ENCODE measurements at regions not wholly inside any gene's neighbourhood (a gene's known extent, or its start where the extent isn't known, plus 50 kb on each side); places are given as distances from the start of the nearest gene placed in this dataset.

DNA sequence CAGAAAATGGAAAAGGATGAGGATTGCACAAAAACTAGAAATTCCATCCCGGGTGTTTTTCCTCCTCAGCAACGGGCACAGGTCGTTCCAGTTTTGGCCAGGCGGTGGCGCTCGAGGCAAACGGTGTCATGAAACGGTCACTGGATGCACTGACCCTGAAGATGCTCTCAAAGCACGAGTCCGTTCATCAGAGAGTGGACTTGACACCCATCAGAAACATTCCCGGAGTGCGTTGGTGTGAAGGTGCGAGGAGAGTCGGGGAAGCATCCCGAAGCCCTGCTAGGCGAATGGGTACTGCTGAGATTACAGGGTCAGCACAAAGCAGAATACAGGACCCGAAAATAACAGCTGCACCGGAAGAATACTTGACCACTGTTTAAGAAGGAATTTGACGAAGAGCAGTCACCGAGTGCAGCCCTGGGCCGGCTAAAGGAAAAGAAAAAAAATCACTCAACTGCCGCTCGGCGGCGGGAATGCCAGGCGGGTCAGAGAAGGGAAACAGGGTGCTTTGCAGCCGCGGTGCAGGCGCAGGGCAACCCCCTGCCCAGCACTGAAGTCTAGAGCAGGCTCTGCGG, 71.7 kb upstream of the ETS2 start:
- peaks cover 8 to 23% (median 21%) of the 10 kb centered on the region in 4 donors for H3K4me1 ChIP-seq
- TF ChIP-seq POLR2A (IDR thresholded peaks at IDR 0.05) (no peak), POLR2AphosphoS5 (IDR thresholded peaks at IDR 0.05) (peak in 2 of 3 donors; percentile 53 to 69)
- TF ChIP-seq, protein P1, sequence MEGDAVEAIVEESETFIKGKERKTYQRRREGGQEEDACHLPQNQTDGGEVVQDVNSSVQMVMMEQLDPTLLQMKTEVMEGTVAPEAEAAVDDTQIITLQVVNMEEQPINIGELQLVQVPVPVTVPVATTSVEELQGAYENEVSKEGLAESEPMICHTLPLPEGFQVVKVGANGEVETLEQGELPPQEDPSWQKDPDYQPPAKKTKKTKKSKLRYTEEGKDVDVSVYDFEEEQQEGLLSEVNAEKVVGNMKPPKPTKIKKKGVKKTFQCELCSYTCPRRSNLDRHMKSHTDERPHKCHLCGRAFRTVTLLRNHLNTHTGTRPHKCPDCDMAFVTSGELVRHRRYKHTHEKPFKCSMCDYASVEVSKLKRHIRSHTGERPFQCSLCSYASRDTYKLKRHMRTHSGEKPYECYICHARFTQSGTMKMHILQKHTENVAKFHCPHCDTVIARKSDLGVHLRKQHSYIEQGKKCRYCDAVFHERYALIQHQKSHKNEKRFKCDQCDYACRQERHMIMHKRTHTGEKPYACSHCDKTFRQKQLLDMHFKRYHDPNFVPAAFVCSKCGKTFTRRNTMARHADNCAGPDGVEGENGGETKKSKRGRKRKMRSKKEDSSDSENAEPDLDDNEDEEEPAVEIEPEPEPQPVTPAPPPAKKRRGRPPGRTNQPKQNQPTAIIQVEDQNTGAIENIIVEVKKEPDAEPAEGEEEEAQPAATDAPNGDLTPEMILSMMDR (IDR thresholded peaks at IDR 0.05), result peak; percentile 92 to 98 (median 96)
- DNase-seq, result peak; percentile 93
- H3K36me3 ChIP-seq, result no peaks in the 10 kb centered on the region
- intact Hi-C loops (cut with DNase I; ENCODE audit: low total_unique reads), result loop anchor here (2.0 to 5.0 kb wide), 2 partner anchors 73 to 405 kb away; partner anchors contain the start of gene ETS2
- no peaks in the 10 kb centered on the region for H3K9me3 ChIP-seq
- H3K27me3 ChIP-seq, result no peaks in the 10 kb centered on the region
- H3K4me3 ChIP-seq, result peak overlapping the region in 3 of 4 donors; percentile 3 to 41 (median 20)
- WGBS, 2 donors (ENCODE audit: low coverage in 1 of 2), result 1 to 6% methylated on average over 6 to 30 of the region's 30 CpGs
- H3K27ac ChIP-seq, result peak overlapping the region; percentile 72 to 86 (median 84)
- in situ Hi-C loops (cut with MboI; ENCODE audit: low pct_ligation_motif_present in 1 of 4, low pct_unique_long_range_greater_than_20kb in 1 of 4, low sequenced_read_pairs in 3 of 4), result loop anchor here in 3 of 4 donors (5.0 to 10.0 kb wide), 4 partner anchors 61 to 411 kb away; no protein-coding TSS in a partner anchor

DNA sequence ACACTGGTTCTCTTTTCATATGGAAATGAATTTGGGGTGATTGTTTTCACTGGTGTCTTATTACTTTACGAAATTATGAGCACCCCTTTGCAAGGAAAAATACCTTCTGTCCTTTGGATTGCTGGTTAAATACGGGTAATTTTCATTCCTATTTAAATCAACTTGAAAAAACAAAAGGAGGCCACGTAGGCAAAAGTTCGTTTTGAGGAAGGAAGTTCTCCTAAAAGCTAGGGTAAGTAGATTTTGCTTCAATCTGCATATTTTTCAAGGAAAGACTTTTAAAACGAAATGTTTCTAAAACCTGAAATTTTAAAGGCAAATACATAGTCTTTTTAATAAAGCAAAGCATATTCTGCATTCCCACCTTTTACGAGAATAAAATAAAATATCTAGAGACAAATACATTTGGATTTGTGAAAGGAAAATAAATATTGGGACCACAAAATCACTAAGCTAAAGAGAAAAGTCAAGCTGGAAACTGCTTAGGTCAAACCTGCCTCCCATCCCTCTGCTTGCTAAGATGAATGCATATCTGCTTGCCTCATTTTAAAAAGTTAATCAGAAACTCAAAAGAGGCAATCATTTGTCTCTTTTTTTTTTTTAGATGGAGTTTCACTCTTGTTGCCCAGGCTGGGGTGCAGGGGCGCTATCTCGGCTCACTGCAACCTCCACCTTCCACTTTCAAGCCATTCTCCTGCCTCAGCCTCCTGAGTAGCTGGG, 70.9 kb upstream of the ETS2 start:
- Histone ChIP-seq H3K4me1 (peaks cover 8 to 26% (median 22%) of the 10 kb centered on the region in 4 donors), H3K27me3 (no peaks in the 10 kb centered on the region), H3K9me3 (no peaks in the 10 kb centered on the region), H3K36me3 (no peaks in the 10 kb centered on the region), H3K27ac (peak overlapping the region; percentile 72 to 86 (median 84)), H3K4me3 (peak overlapping the region in 2 of 4 donors; percentile 20 to 41)
- intact Hi-C loops (cut with DNase I; ENCODE audit: low total_unique reads) (loop anchor here (5.0 kb wide), 1 partner anchor 72 kb away; the partner anchor contains the start of gene ETS2), in situ Hi-C loops (cut with MboI; ENCODE audit: low pct_ligation_motif_present in 1 of 4, low pct_unique_long_range_greater_than_20kb in 1 of 4, low sequenced_read_pairs in 3 of 4) (loop anchor here (5.0 to 10.0 kb wide), 4 partner anchors 60 to 410 kb away; no protein-coding TSS in a partner anchor)
- WGBS, 2 donors (ENCODE audit: low coverage in 1 of 2), result 27 to 30% methylated on average over 8 of the region's 8 CpGs
- no peak for DNase-seq
- TF ChIP-seq EP300 (IDR thresholded peaks at IDR 0.05; ENCODE audit: low read depth), result no peak
- TF ChIP-seq, protein P1 (IDR thresholded peaks at IDR 0.05), result no peak
- TF ChIP-seq POLR2AphosphoS5 (IDR thresholded peaks at IDR 0.05), result no peak
- TF ChIP-seq POLR2A (IDR thresholded peaks at IDR 0.05), result no peak

DNA sequence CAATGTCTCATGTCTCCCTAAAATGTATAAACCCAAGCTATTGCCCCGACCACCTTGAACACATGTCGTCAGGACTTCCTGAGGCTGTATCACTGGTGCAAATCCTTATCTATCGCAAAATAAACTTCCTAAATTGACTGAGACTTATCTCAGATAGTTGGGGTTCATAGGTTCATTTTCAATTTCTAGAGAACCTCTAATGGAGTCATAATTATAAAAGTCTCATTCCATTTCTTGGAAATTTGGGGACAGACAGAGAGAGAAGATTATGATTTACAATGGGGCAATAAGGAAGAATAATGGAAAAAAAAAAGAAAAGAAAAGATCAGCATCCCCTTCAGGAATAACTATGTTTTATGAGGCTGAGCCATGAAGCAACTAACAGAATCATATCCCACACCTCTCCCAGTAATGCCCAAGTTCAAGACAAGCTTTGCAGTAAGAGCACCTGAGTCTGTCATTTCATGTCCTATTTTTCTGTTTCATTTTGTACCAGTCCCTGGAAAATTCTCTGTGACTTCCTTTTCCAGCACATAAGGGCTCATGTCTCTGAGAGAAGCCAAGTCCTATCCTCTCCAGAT, 70.0 kb upstream of the ETS2 start:
- intact Hi-C loops (cut with DNase I; ENCODE audit: low total_unique reads), result no loop called here
- 51 to 57% methylated on average over 1 to 3 of the region's 3 CpGs for WGBS, 2 donors (ENCODE audit: low coverage in 1 of 2)
- Histone ChIP-seq H3K9me3 (no peaks in the 10 kb centered on the region), H3K27ac (peak overlapping the region; percentile 72 to 86 (median 84)), H3K4me3 (no peak overlapping the region), H3K36me3 (no peaks in the 10 kb centered on the region), H3K27me3 (no peaks in the 10 kb centered on the region), H3K4me1 (peaks cover 8 to 30% (median 24%) of the 10 kb centered on the region in 4 donors)
- in situ Hi-C loops (cut with MboI; ENCODE audit: low pct_ligation_motif_present in 1 of 4, low pct_unique_long_range_greater_than_20kb in 1 of 4, low sequenced_read_pairs in 3 of 4), result loop anchor here in 2 of 4 donors (5.0 to 10.0 kb wide), 3 partner anchors 59 to 409 kb away; no protein-coding TSS in a partner anchor
- TF ChIP-seq POLR2AphosphoS5 (IDR thresholded peaks at IDR 0.05) (no peak), POLR2A (IDR thresholded peaks at IDR 0.05) (no peak), EP300 (IDR thresholded peaks at IDR 0.05; ENCODE audit: low read depth) (no peak)
- TF ChIP-seq, protein P1 (IDR thresholded peaks at IDR 0.05), result no peak
- DNase-seq, result no peak

DNA sequence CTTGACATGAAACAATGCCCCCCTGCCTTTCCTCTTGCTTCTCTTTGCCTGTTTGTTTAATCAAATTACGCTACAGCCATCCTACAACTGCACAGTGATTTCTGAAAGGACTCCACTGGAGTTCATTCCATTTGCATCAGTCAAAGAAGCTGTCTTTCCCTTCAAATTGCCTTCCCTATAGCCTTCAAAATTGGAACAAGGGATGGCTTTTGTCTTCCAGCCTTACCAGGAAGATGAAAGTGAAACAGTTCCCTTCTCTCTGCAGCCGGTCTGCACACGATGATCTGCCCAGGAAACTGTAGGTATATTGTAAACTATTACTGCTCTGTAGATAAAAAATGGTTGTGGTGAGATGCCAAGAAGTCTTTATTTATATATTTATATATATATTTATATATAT, 65.6 kb upstream of the ETS2 start:
- Histone ChIP-seq H3K27ac (peak overlapping the region; percentile 38 to 63 (median 46)), H3K9me3 (no peaks in the 10 kb centered on the region), H3K4me3 (no peak overlapping the region), H3K27me3 (no peaks in the 10 kb centered on the region), H3K4me1 (peaks cover 3 to 39% (median 24%) of the 10 kb centered on the region in 4 donors), H3K36me3 (no peaks in the 10 kb centered on the region)
- 19 to 25% methylated on average over 3 of the region's 3 CpGs for WGBS, 2 donors (ENCODE audit: low coverage in 1 of 2)
- no peak for DNase-seq
- in situ Hi-C loops (cut with MboI; ENCODE audit: low pct_ligation_motif_present in 1 of 4, low pct_unique_long_range_greater_than_20kb in 1 of 4, low sequenced_read_pairs in 3 of 4) (no loop called here), intact Hi-C loops (cut with DNase I; ENCODE audit: low total_unique reads) (no loop called here)
- TF ChIP-seq POLR2A (IDR thresholded peaks at IDR 0.05) (no peak), POLR2AphosphoS5 (IDR thresholded peaks at IDR 0.05) (peak in 1 of 3 donors; percentile 21)
